D341Med (cell line): ENCODE measurements at regions not wholly inside any gene's neighbourhood (a gene's known extent, or its start where the extent isn't known, plus 50 kb on each side); places are given as distances from the start of the nearest gene placed in this dataset.

ENCODE experiments used
- DNase-seq: peaks from one replicate; pipeline ENCODE4 v3.0.0; 2012; ENCODE audit warnings: low spot score

DNA sequence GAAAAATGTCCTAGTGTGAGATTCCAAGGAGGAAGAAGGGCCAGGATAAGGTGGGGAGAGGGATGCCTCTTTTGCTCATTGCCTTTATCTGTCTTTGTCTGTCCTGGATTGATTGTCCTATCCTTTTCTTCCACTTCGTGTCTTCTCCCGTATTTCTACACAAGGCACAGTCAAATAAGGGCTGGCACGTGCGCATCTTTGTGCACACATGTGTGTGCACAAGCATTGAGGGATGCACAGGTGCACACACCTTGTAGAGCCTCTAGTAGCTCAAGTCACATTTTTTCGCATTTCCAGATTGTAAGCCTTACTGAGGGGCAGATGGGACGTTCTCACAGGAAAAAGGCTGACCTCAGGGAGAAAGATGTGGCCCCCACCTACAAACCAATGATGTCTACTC lies 170.2 kb upstream of the TNP1 start:
- DNase-seq: no peak

DNA sequence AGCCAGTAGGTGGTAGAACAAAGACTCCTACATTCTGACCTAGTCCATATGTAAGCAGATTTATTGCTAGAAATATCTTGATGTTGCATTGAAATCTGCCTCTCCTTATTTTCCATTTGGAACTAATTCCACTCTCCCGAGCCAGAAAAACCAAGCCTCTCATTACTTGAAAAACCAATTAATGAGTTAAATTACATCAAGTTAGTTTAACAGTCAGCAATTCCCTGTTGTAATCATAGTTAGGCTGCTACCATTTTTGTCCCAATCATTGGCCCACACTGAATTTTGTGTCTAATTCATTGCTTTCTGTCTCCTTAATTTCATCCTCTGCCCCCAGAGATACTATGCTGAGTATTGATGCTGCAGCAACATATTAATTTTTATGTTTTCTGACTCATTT lies 168.3 kb upstream of the TNP1 start:
- no peak for DNase-seq

DNA sequence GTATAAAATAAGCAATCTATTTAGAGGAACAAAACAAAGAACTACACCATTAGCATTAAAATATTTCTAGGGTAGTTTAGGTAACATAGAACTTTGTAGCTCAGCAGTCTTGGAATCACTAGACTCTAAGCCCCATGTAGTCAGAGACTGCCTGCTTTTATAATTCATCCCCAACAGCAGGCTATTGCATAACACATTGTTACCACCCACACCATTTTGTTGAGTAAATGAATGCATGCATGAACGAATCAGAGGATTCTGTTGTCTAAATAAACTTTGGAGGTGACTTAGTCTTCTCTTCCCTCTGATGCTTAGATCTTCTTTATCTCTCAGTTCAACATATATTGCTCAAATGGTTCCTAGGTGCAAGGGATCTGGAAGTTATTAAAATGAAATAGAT lies 167.6 kb upstream of the TNP1 start:
- no peak for DNase-seq

DNA sequence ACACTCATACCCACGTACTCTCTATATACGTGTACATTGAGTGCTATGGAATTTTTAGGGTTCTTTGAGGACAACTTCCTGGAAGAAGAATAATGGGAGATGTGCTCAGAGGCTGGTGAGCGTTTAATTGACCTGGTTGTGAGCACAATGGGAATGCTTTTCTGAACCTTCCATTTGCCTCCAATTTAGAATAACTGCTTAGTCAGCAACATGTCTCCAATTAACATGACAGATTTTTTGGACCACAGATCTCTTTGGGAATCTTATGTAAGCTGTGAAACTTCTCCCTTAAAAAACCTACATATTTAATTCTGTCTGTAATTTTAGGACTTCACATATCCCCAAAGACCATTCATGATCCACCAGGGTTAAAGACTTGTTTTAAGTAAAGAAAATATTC lies 166.7 kb upstream of the TNP1 start:
- DNase-seq: no peak

DNA sequence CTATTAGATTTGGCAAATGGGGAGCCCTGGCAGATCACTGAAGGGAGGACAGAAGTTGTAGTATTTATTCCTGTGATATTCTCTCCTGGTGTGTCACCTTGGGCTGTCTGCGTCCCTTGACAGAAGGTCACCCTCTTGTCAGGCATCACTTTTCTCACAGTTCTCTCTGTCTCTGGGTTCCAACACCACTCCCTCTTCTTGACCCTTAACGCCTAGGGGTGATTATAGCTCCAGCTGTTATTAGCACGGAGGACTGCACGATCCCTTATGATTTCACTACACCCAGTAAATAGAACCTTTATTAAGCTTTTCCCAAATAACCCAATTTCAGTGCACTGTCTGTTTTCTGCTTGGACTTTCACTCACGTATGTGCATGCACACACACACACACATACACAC lies 166.3 kb upstream of the TNP1 start:
- DNase-seq: no peak

DNA sequence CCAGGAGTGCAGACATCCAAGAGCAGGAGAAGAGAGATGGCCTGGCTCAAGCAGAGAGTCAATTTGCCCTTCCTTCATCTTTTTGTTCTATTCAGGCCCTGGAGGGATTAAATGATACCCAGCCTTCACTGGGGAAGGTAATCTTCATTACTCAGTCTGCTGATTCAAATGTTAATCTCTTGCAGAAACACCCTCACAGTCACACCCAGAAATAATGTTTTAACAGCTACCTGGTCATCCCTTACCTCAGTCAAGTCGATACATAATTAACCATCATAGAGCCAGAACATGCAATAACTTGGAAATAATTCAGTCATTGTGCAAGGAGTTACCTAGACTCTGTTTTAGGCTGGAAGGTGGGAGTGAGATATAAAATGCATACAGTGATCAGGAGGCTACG lies 163.7 kb upstream of the TNP1 start:
- no peak for DNase-seq

DNA sequence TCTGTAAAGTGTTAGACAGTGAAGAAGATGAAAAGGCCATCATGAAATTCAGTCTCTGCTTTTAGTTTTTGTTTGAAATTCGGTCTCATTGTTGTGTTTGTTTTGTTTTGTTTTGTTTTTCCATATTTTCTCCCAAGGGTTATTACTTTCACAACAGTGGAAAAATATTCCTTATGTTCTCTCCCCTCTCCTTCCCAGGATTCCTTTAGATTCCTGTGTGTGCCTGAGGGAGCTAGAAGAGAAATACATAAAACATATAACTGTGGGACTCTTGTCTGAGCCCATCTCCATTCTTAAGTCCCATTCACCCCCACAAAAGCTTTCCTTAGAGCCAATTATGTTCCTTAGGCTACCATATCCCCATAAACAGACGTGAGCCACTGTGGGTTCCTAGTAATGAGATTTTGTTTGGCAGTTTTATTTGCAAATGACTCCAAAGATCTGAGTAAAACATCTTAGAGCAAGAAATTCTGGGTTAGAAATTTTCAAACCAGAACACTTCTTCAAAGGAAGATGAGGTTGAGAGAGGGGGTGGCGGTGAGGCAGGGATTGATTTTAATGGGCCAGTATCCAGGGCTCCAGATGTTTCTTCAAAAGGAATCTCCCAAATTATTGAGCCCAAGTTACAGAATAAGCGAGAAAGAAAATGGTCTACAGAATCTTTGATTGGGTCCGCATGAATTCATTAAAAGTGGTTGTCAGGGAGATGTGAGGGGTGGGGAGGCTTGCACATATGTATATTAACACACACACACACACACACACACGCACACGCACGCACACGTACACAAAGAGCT lies 157.8 kb upstream of the TNP1 start:
- DNase-seq: no peak

DNA sequence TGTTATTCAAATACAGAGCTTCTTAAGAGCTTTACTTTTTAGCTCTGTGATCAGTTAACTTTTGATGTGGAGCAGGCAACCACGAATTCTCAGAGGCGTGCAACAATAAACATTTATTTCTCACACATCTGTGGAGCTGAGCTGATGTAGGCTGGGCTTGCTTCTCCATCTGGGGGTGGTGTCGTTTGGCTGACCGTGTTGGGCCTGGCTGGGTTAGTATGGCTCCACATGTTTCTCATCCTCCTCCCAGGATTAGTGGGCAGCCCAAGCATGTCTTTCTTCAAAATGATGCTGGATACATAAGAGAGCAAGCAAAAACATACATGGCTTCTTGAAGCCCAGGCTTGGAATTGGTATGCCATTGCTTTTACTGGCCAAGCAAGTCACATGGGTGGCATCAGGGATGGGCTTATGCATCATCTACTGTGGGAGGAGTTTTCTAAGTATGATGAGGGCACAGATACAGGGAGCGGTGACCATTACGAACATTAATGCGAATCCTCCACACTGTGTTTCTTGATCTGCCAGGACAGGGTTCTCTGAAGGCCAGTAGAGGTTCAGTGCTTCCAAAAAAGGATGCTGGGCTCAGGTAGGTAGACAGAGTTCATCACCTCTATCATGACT lies 157.0 kb upstream of the TNP1 start:
- DNase-seq: no peak

DNA sequence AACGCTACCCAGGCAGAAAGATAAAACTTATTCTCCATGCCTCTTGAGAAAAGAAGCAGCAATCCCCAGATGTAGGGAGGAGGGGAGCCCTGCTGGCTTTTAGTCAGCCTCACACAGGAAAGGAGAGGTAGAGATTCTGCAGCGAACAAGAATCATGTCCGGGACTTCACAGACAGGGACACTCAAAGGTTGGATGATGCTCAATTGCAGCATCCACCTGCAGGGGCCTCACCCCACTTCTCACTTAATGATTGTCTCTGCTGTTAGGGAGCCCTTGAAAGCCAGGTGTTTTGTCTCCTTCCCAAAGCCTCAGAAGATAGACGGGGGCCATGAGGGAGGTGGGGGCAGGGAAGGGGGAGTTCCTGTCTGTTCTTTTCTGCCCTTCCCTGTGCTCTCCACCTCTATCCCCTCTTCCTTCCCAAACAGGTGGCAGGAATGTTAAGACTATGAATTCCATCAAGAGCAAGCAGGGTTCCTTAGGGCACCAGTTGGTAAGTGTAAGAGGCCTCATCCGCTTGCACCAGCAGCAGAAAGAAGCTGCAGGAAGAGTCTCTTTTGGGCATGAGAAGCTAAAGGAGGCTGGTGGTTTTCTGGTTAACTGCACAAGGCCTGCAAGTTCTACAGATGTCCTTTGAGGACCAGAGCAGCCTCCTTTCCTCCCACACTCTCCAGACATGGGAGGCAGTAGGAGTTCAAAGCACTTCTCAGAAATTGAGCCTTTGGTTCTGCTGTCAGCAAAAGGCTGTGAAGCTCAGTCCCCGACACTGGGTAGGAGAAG lies 154.7 kb upstream of the TNP1 start:
- DNase-seq: no peak

DNA sequence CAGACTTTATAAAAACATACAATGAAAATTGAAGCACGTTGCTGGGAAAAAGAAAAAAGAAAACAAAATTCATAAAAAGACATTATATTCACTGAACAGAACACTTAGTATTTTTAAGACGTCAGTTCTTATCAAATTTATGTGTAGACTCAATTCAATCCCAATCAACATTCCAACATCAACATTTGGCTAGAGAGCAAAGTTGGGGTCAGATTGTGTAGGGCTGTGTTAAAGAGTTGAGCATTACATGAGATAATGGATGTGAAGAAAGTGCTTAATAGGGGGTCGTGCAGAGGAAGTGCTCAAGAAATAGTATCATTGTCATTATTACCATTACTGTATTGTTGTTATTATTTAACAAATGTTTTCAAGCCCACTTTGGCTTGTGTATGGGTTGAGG lies 154.1 kb upstream of the TNP1 start:
- DNase-seq: no peak

DNA sequence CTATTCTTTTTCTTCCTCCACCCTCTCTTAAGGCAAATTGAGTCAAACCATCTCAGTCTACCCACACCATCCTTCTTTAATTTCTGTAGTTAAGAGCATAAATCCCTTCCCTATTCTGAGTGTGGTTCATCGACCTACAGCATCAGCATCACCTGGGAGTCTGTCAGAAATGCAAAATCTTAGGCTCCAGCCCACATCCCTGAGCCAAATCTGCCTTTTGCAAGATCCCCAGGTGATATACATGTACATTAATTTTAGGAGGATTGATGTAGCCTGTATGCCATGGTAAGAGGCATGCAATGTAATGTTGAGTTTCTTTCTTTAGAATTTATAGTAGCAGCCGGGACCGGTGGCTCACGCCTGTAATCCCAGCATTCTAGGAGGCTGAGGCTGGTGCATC lies 151.7 kb upstream of the TNP1 start:
- DNase-seq: no peak

DNA sequence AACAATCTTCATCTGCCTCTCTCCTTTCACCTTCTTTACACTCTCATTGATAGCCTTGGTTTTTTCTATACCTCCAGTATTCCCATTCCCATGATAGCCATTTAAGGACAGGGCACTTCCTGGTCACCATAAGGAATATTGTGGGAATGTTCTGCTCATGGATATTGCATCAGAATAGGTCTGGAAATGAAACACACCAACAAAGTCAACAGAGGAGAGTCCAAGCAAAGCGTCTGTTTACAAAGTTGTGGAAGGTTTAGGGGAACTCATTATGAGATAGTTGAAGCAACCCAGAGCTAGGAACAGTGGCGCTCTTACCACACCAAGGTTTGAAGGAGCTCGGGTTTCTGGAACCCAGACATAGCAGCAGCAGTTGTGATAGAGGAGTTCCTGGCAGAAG lies 150.3 kb upstream of the TNP1 start:
- DNase-seq: no peak

DNA sequence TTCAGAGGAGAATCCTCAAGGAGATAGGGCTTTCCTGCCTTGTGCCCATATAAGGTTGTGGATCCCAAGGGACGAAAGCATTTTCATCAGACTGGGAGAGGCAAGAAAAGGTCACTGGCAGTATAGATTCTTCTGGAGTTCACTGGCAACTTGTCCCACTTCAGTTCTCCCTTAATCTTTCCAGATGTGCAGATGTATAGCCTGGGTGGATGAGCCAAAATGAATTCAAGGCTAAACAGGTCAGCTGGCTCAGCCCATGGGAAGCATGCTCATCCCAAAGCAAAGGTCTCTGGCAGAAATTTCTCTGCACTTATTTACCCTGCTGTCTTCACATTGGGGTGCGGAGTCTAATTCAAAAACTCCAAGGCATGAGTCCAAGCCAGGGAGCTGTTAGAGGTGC lies 148.9 kb upstream of the TNP1 start:
- DNase-seq: no peak

DNA sequence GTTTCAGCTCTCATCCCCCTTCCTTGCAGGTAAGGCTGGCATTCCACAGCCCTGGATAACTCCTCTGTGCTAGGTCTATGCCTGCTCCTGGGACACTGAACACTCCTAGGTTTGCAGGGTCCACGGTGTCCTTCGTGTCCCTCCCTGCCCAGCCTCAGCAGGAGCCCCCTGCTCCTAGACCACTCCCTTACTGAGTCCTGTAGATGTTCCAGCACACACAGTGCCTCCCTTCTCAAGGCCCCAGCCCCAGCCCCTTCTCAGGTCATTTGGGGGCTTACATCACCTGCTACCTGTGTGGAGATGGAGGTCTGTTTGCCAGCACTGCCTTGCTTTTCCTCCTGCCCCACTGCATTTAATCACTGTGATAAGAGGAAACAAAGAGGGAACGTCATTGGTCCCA lies 146.4 kb upstream of the TNP1 start:
- no peak for DNase-seq

DNA sequence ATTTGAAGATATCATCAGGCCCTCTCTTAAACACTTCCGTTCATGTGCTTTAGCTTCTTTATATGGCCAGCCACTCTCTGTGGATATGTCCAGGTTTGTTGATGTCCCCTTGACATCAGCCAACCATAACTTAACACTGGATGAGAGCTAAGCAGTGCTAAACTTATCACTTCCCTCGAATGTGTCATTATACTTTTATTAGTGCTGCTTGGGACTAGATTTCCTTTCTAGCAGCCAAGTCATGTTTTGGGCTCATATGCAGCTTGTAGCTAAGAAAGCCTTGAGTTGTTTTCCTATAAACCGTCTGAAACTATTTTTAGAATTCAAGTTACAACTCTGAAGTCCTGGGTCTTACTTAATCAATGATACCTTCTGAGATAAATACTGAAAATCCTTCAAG lies 144.8 kb upstream of the TNP1 start:
- no peak for DNase-seq

DNA sequence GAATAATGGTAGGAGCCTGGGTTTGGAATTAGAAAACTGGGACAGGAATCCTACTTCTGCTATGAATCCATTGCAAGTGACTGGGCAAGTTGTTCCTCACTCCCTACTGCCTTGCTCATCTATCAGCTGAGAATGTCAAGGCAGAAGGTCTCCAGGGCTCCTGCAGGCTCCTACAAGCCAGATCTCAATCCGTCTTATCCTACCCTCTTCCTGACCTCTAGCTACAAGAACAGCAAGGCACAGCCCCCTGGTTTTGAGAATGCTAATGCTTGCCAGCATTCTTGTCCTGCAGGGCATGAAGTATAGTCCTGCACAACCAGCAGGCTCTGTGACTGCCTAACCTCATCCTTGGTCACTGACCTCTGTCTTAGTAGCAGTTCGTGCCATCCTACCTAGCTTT lies 141.9 kb upstream of the TNP1 start:
- DNase-seq: no peak

DNA sequence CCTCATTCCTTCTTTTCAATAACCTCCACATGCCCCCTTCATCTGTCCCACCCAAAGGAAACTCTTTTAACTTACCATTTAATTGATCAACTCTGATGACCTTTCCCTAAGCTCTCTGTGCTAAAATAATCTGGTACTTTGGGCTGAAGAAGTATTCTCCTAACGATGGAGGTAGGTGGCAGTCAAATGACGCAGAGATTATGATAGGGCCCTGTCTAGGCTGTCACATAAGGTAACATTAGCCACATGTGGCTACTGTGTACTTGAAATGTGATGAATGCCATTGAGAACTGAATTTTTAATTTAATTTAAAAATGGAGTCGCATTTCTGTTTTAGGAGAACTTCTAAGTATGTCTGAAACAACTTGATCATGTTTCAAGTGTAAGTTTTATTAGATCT lies 140.5 kb upstream of the TNP1 start:
- DNase-seq: no peak

DNA sequence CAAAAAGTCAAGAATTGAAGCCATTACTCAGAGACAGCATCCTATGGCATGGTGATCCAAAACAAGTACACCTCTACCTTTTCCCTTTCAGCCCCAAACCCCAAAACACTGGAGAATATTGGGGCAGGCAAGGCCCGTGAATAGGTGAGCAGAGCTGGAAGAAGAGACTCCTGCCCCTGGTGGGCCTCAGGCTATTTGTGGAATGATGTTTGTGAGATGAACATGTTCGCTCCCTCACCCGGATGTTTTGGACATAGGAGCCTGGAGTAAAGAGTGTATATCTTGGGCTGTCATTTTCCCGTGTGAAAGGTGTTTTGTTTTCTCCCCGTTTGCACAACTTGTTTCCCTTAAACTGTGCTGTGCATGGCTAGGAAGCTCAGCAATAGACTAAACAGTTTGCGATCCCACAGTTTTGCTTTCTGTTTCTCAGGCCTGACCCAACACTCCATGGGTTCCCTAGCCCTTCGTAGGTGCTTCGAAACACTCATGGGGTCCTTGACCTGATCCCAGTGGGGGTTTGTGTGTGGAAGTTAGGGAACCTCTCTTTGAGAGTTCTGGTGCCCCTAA lies 136.5 kb upstream of the TNP1 start:
- DNase-seq: no peak

DNA sequence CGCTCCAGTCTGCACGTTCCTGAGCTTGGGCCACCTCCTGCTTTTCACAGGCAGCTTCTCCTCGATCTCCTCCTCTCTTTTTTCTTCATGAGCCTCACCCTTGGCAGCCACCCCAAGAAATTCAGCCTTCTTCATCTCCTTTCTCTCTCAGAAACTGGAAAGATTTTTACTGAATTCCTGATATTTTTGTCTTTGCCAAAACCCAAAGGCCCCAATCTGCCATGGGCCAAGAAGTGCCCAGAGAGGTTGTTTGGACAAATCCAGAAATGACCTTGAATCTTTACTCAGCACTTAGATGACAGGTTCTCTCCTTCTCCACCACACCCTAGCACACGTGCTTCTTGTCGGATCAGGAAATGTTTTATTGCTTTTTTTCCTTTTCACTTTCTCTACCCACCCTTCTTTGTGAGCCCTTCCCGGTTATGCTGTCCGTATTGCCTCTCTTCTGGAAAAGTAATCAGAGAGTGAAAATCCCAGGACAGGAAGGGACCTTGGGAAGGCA lies 134.5 kb upstream of the TNP1 start:
- no peak for DNase-seq

DNA sequence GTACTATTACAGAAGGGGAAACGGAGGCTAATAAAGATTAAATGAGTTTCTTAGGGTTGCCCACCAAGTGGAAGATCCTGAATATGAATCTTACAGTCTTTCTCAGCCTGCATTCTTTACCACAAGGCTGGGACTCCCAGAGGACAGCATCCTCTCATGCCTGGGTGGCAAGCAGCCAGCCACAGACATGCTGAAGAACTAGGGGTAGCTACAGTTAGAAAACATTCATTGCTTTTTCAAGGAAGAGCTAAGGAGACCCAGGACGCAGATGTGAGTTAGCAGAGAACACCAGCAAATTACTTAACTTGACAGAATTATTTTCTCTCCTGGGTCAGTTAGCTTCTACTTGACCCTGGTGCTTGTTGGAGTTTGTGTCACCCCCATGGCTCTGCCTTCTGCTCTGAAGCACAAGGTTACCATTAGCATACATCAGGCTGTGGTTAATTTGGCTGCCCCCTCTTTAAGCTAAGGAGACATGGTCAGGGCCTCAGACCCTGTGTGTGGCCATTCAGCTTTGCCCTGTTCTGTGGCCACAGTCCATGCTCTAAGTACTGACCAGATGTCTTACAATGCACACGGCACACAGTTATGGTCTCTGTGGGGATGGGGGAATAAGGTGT lies 132.3 kb upstream of the TNP1 start:
- no peak for DNase-seq

DNA sequence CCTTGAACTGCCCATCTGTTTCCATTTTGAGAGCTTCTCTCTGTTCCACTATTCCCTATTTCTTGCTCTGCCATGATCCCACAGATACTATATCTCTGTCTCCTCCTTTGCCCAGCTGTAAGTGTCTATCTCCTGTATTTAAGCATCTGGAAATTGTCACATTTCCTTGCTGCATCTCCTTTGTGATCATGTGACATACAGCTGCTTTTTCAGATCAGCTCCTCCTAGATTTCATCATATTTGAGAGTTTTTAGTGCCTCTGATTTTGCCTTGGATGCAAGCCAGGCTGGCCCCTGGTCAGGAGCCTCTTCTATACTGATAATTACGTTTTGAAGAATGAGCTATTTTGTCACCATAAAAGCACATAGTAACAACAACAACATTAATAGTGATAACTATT lies 131.7 kb upstream of the TNP1 start:
- DNase-seq: no peak

DNA sequence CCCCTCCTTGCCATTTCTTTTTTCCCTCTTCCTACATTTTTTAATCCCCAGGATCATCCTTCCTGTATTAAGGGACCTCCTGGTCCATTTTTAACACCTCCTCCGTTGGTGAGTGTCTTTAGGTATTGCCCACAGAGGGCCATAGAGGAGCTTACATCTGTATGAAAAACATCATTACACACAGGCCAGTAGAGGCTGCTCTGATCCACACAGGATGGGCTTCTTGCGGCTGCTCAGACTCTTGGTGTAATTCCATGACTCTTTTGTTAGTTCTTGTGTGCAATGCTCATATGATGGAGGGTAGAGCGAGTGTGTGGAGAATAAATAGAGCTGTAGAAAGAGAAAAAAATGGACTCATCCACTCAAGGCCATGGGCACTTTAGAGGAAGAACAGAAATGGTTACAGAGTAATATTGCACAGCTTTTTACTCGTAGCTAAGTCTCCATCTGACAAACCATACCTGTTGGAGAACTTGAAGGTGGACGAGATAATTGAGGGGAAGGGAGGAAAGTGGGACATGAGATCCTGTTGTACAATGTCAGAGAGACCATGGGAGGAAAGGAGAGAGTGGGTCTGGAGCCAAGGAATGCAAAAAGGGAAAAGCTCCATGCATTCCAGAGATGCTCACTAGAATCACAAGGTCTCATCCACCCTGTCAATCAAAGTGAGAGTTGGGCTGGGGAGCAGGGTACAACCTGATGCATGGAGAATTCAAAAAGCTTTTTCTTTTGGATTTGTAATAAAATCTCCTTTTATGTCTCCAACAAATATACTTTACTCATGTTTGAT lies 129.7 kb upstream of the TNP1 start:
- no peak for DNase-seq
